Ovary (tissue), 7 donors: ENCODE measurements at regions not wholly inside any gene's neighbourhood (a gene's known extent, or its start where the extent isn't known, plus 50 kb on each side); places are given as distances from the start of the nearest gene placed in this dataset.

ENCODE experiments used
- DNase-seq, 5 donors: peaks; one replicate each; pipeline ENCODE4 v3.0.0-alpha.2; 2019 to 2020
- H3K27ac ChIP-seq, 2 donors: fragments of 200-600 bp; one replicate each; pipeline versions ENCODE4 v1.5.1 to v1.8.0; 2019 to 2022
- H3K27me3 ChIP-seq: fragments of 200-600 bp; one replicate; pipeline ENCODE4 v1.8.0; 2022
- H3K36me3 ChIP-seq: fragments of 200-600 bp; sonication (generic); one replicate; pipeline ENCODE4 v1.5.1; 2019
- H3K4me1 ChIP-seq: one replicate; pipeline ENCODE4 v1.8.1; 2013; ENCODE audit warnings: mild to moderate bottlenecking, moderate library complexity; ENCODE audit not compliant: insufficient read depth
- H3K4me3 ChIP-seq: fragments of 200-600 bp; sonication (generic); one replicate; pipeline ENCODE4 v1.5.1; 2017
- H3K9me3 ChIP-seq, 2 donors: fragments of 200-600 bp in 1 of 2; sonication (generic) in 1 of 2; one replicate each; pipeline versions ENCODE4 v1.5.1 to v1.8.1; 2013 to 2019; ENCODE audit warnings: mild to moderate bottlenecking in 1 of 2, moderate library complexity in 1 of 2
- EP300 ChIP-seq: sonication (generic); formaldehyde crosslinking; IDR thresholded peaks from one replicate; pipeline ENCODE4 v1.6.1; 2017; ENCODE audit warnings: antibody characterized with exemption
- POLR2A ChIP-seq: fragments of 450-650 bp; IDR thresholded peaks from one replicate; pipeline ENCODE4 v1.6.1; 2017; ENCODE audit warnings: antibody characterized with exemption, mild to moderate bottlenecking, moderate library complexity
- WGBS, 3 donors: extraction: QIAGEN DNeasy Blood & Tissue Kit in 1 of 3; methylation state at CpG; one replicate each; pipeline versions ENCODE4 v1.1.5 to v1.1.7; 2013 to 2017; 5-methylcytosine and 5-hydroxymethylcytosine counted together
- intact Hi-C, 4 donors: fragments of 100-400 bp; cut with DNase I; formaldehyde crosslinking; loops; one replicate each; pipeline versions ENCODE4 v1.11.0 to v1.15.1; 2022 to 2023
- TF ChIP-seq, protein P1 (sequence below), 3 donors: fragments of 450-650 bp in 2 of 3; fragments of 200-600 bp in 1 of 3; IDR thresholded peaks; one replicate each; pipeline versions ENCODE4 v1.5.1 to v1.8.0; 2016 to 2022; ENCODE audit warnings: antibody characterized with exemption in 3 of 3, mild to moderate bottlenecking in 1 of 3
- donor health status: DM: no; HTN: no; CAD: no; lungs with moderate emphysema.
- donor health status: DM: no; HTN: no; CAD: no.
- donor health status: Bipolar disorder and iron deficiency.
- donor health status: DM: no; HTN: no; CAD: no.
- donor health status: DM: yes; HTN: yes; CAD: no.

DNA sequence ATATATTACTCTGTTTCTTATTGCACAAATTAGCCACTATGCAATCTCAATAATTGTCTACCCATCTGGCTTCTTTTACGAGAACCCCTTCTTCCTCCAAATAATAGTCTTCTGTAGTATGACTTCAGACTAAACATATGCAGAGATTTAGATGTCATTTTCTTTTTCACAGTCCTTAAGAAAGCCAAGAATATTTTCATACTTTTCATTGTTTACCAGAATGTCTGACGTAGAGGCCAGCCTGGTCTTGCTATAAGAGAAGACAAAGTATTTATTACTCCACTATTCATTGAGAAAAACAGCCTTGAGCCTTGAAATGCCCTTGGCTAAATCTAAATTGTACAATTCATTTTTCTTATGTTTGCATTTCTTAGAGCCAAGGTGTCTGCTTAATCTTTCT, 714.9 kb upstream of the CXADR start:
- no peak overlapping the region for H3K27ac ChIP-seq
- TF ChIP-seq EP300 (no peak), POLR2A (no peak)
- TF ChIP-seq, protein P1, sequence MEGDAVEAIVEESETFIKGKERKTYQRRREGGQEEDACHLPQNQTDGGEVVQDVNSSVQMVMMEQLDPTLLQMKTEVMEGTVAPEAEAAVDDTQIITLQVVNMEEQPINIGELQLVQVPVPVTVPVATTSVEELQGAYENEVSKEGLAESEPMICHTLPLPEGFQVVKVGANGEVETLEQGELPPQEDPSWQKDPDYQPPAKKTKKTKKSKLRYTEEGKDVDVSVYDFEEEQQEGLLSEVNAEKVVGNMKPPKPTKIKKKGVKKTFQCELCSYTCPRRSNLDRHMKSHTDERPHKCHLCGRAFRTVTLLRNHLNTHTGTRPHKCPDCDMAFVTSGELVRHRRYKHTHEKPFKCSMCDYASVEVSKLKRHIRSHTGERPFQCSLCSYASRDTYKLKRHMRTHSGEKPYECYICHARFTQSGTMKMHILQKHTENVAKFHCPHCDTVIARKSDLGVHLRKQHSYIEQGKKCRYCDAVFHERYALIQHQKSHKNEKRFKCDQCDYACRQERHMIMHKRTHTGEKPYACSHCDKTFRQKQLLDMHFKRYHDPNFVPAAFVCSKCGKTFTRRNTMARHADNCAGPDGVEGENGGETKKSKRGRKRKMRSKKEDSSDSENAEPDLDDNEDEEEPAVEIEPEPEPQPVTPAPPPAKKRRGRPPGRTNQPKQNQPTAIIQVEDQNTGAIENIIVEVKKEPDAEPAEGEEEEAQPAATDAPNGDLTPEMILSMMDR (IDR thresholded peaks at IDR 0.05), result no peak
- H3K9me3 ChIP-seq, result no peaks in the 10 kb centered on the region
- DNase-seq, result no peak
- intact Hi-C loops, result no loop called here
- WGBS, 3 donors, result 26 to 49% (median 33%) methylated on average over 2 of the region's 2 CpGs
- H3K4me3 ChIP-seq, result no peak overlapping the region
- no peaks in the 10 kb centered on the region for H3K27me3 ChIP-seq
- no peaks in the 10 kb centered on the region for H3K4me1 ChIP-seq
- no peaks in the 10 kb centered on the region for H3K36me3 ChIP-seq

DNA sequence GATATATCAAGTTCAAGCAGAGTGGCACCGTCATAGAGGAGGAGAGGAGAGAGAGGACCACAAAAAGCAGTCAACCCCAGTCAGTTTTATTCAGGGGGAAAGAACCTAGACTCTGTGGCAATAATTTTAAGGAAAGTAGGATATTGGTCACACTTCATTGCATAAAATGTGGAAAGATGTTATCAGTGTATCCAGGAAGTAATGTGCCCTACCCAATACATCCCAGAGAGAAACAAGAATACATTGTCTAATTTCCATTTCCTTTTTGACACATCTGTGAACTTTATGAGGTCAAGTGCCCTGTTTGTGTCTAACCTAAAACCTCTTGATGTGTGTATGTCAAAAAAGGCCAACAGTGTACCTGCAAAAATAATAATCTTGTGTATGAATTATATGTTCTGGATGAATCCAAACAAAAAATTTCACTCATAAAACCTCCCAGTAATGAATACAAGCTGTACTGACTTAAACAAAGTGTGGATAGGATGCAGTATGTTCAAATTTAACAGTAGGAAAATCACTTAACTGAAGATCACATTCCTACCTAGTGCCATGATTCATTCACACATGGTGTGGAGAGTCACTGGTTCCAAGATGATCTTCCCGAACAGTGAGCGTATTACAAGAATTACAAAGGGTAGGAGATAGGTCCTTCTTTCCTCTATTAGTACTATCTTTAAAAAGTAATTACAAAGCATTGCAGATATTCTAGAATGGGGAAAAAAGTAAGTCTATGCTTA, 712.1 kb upstream of the CXADR start:
- no peaks in the 10 kb centered on the region for H3K36me3 ChIP-seq
- no peaks in the 10 kb centered on the region for H3K27me3 ChIP-seq
- TF ChIP-seq, protein P1 (IDR thresholded peaks at IDR 0.05), result no peak
- TF ChIP-seq POLR2A (no peak), EP300 (no peak)
- no peaks in the 10 kb centered on the region for H3K9me3 ChIP-seq
- DNase-seq, result no peak
- intact Hi-C loops, result no loop called here
- H3K4me3 ChIP-seq, result no peak overlapping the region
- WGBS, 3 donors, result 95 to 96% (median 96%) methylated on average over 3 of the region's 3 CpGs
- no peaks in the 10 kb centered on the region for H3K4me1 ChIP-seq
- H3K27ac ChIP-seq, result no peak overlapping the region

DNA sequence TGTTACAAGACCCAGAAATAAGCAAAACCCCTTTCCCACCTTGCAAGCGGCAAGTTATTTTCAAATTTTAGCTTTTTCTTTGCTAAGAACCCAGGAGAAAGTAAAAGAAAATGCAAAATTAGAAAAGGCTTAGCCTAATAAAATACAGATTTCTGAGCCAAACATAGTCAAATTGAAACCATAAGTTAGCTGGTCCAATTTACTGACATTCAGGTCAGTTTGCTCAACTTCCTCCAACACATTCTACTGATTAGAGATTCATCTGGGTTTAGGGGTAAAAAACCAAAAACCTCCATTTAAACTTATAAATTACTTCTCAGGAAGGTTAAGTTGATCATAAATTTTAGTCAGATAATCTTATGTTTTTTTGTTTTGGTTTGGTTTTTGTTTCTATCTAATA, 701.8 kb upstream of the CXADR start:
- Histone ChIP-seq H3K4me3 (no peak overlapping the region), H3K27ac (no peak overlapping the region), H3K36me3 (no peaks in the 10 kb centered on the region), H3K9me3 (no peaks in the 10 kb centered on the region), H3K27me3 (no peaks in the 10 kb centered on the region), H3K4me1 (no peaks in the 10 kb centered on the region)
- TF ChIP-seq, protein P1 (IDR thresholded peaks at IDR 0.05), result no peak
- TF ChIP-seq EP300 (no peak), POLR2A (no peak)
- intact Hi-C loops, result no loop called here
- WGBS, 3 donors, result 89 to 97% (median 95%) methylated on average over 1 of the region's 1 CpG
- DNase-seq, result no peak

DNA sequence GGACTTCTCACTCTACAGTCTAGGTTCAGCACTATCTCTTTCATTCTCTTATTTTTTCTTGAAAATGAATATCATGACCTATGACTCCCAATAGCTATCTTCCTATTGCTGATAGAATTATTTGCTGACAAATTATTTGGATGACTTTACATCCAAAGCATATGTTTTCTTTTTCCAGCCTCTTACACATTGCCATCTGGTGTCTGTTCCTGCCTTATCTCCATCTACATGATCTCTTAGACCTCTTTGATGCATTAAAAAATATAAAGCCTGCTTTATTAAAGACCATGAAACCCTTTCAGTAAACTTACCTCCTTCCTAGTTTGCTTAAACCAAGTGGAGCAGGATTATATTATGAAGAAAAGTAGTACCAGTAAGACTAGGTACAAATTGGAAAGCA, 700.9 kb upstream of the CXADR start:
- TF ChIP-seq, protein P1 (IDR thresholded peaks at IDR 0.05), result no peak
- no peak for TF ChIP-seq EP300
- no peak for TF ChIP-seq POLR2A
- H3K4me3 ChIP-seq, result no peak overlapping the region
- no peaks in the 10 kb centered on the region for H3K36me3 ChIP-seq
- H3K27me3 ChIP-seq, result no peaks in the 10 kb centered on the region
- DNase-seq, result no peak
- H3K4me1 ChIP-seq, result no peaks in the 10 kb centered on the region
- no peak overlapping the region for H3K27ac ChIP-seq
- intact Hi-C loops, result no loop called here
- no peaks in the 10 kb centered on the region for H3K9me3 ChIP-seq
